WTC11 (cell line): ENCODE measurements at regions not wholly inside any gene's neighbourhood (a gene's known extent, or its start where the extent isn't known, plus 50 kb on each side); places are given as distances from the start of the nearest gene placed in this dataset.

ENCODE experiments used
- ATAC-seq: fragments of 200-7000 bp; cut with Tn5 transposase; 2 replicates; pipeline ENCODE4 v1.10.0; 2021; ENCODE audit warnings: mild to moderate bottlenecking, moderate library complexity
- CTCF ChIA-PET: fragments of 300-600 bp; sonication (Branson Sonifier 250); formaldehyde crosslinking; loops from one replicate; lab custom pipeline; 2021; ENCODE audit warnings: antibody characterized with exemption; lab: Charles Lee
- POLR2A ChIA-PET: fragments of 350-600 bp; sonication (Branson Sonifier 250); formaldehyde crosslinking; loops from one replicate; lab custom pipeline; 2021; ENCODE audit warnings: antibody characterized with exemption; lab: Charles Lee
- DNase-seq: peaks from one replicate; pipeline ENCODE4 v3.0.0; 2021; ENCODE audit warnings: low spot score
- H3K27ac Mint-ChIP-seq: 2 replicates; pipeline ENCODE4 v1.8.0; 2021; ENCODE audit warnings: mixed read lengths
- H3K27me3 Mint-ChIP-seq: 2 replicates; pipeline ENCODE4 v1.8.0; 2021; ENCODE audit warnings: low read depth, mild to moderate bottlenecking, moderate library complexity, mixed read lengths
- H3K36me3 Mint-ChIP-seq: 2 replicates; pipeline ENCODE4 v1.8.0; 2021; ENCODE audit warnings: mixed read lengths
- H3K4me1 Mint-ChIP-seq: 2 replicates; pipeline ENCODE4 v1.8.0; 2022; ENCODE audit warnings: mixed read lengths
- H3K4me3 Mint-ChIP-seq: 2 replicates; pipeline ENCODE4 v1.8.0; 2021; ENCODE audit warnings: mild to moderate bottlenecking, moderate library complexity, mixed read lengths
- H3K9me3 Mint-ChIP-seq: 2 replicates; pipeline ENCODE4 v1.8.0; 2021; ENCODE audit warnings: mixed read lengths
- ATF1 ChIP-seq: sonication (generic); formaldehyde crosslinking; IDR thresholded peaks from 2 replicates; pipeline ENCODE4 v1.8.1; 2023; ENCODE audit warnings: mild to moderate bottlenecking, moderate library complexity, missing genetic modification reagents
- CDX4 ChIP-seq: fragments of 250-450 bp; sonication (Bioruptor Pico); IDR thresholded peaks from 2 replicates; pipeline ENCODE4 v1.9.0; 2021; ENCODE audit warnings: moderate library complexity, mild to moderate bottlenecking, inconsistent platforms, borderline replicate concordance
- ELF4 ChIP-seq: sonication (generic); formaldehyde crosslinking; IDR thresholded peaks from 2 replicates; pipeline ENCODE4 v1.8.1; 2022; ENCODE audit warnings: low read depth, mild to moderate bottlenecking, moderate library complexity, missing genetic modification reagents
- ERG ChIP-seq: fragments of 250-450 bp; sonication (Bioruptor Pico); IDR thresholded peaks from 2 replicates; pipeline ENCODE4 v1.8.0; 2021; ENCODE audit warnings: mild to moderate bottlenecking
- FOXJ3 ChIP-seq: sonication (generic); formaldehyde crosslinking; IDR thresholded peaks from 2 replicates; pipeline ENCODE4 v1.9.0; 2021; ENCODE audit warnings: missing genetic modification reagents, mild to moderate bottlenecking, borderline replicate concordance
- FOXK1 ChIP-seq: sonication (generic); formaldehyde crosslinking; IDR thresholded peaks from 2 replicates; pipeline ENCODE4 v1.8.0; 2022; ENCODE audit warnings: mild to moderate bottlenecking, moderate library complexity, missing genetic modification reagents
- FOXP1 ChIP-seq: sonication (generic); formaldehyde crosslinking; IDR thresholded peaks from 2 replicates; pipeline ENCODE4 v1.8.0; 2022; ENCODE audit warnings: missing genetic modification reagents, mild to moderate bottlenecking, moderate library complexity, borderline replicate concordance
- GABPB1 ChIP-seq: sonication (generic); formaldehyde crosslinking; IDR thresholded peaks from 2 replicates; pipeline ENCODE4 v1.8.1; 2023; ENCODE audit warnings: mild to moderate bottlenecking, missing genetic modification reagents
- GRHL2 ChIP-seq: fragments of 250-450 bp; sonication (Bioruptor Pico); IDR thresholded peaks from 2 replicates; pipeline ENCODE4 v1.8.0; 2022; ENCODE audit warnings: mild to moderate bottlenecking, moderate library complexity; ENCODE audit not compliant: insufficient replicate concordance, severe bottlenecking
- JAZF1 ChIP-seq: fragments of 250-450 bp; sonication (Bioruptor Pico); IDR thresholded peaks from 2 replicates; pipeline ENCODE4 v1.9.0; 2021; ENCODE audit warnings: moderate library complexity, mild to moderate bottlenecking, inconsistent platforms
- JUN ChIP-seq: sonication (generic); formaldehyde crosslinking; IDR thresholded peaks from 2 replicates; pipeline ENCODE4 v1.8.0; 2023; ENCODE audit warnings: mild to moderate bottlenecking, missing genetic modification reagents
- KAT7 ChIP-seq: sonication (generic); formaldehyde crosslinking; IDR thresholded peaks from 2 replicates; pipeline ENCODE4 v1.8.1; 2023; ENCODE audit warnings: missing genetic modification reagents, mild to moderate bottlenecking, borderline replicate concordance
- OVOL2 ChIP-seq: fragments of 250-450 bp; sonication (Bioruptor Pico); IDR thresholded peaks from 2 replicates; pipeline ENCODE4 v1.9.0; 2021; ENCODE audit warnings: mild to moderate bottlenecking, borderline replicate concordance
- SMAD4 ChIP-seq: sonication (generic); formaldehyde crosslinking; IDR thresholded peaks from 2 replicates; pipeline ENCODE4 v1.8.0; 2022; ENCODE audit warnings: mild to moderate bottlenecking, missing genetic modification reagents
- TCF7 ChIP-seq: sonication (generic); formaldehyde crosslinking; IDR thresholded peaks from 2 replicates; pipeline ENCODE4 v1.8.0; 2022; ENCODE audit warnings: mild to moderate bottlenecking, low read depth, missing genetic modification reagents, moderate library complexity
- ZNF138 ChIP-seq: sonication (generic); formaldehyde crosslinking; conservative IDR thresholded peaks from 2 replicates; pipeline ENCODE4 v1.8.1; 2022; ENCODE audit warnings: mild to moderate bottlenecking, moderate library complexity, missing genetic modification reagents
- ZNF671 ChIP-seq: fragments of 250-450 bp; sonication (Bioruptor Pico); IDR thresholded peaks from 2 replicates; pipeline ENCODE4 v1.8.0; 2021; ENCODE audit warnings: mild to moderate bottlenecking
- TF ChIP-seq, protein P1 (sequence below): fragments of 250-450 bp; sonication (Bioruptor Pico); IDR thresholded peaks from 2 replicates; pipeline ENCODE4 v1.9.0; 2021; ENCODE audit warnings: mild to moderate bottlenecking
- TF ChIP-seq, protein P2 (sequence below): sonication (generic); formaldehyde crosslinking; IDR thresholded peaks from 2 replicates; pipeline ENCODE4 v1.8.0; 2023; ENCODE audit warnings: missing genetic modification reagents, mild to moderate bottlenecking, borderline replicate concordance

- DNase-seq, result no peak
- TF ChIP-seq ELF4 (CRISPR knock-in tag) (no peak), JAZF1 (CRISPR knock-in tag) (no peak), FOXK1 (CRISPR knock-in tag) (no peak), CDX4 (CRISPR knock-in tag) (no peak), ZNF671 (no peak), KAT7 (CRISPR knock-in tag) (no peak), JUN (CRISPR knock-in tag) (no peak), TCF7 (no peak)
- Mint-ChIP-seq H3K9me3 (peaks cover 3% of the 10 kb centered on the region; the same call in 1 of the 2 replicates), H3K27ac (peak overlapping the region; percentile 97), H3K4me3 (no peak overlapping the region), H3K4me1 (peaks cover 35% of the 10 kb centered on the region), H3K36me3 (no peaks in the 10 kb centered on the region), H3K27me3 (no peaks in the 10 kb centered on the region)
- POLR2A ChIA-PET, result interaction anchor here (0.8 kb wide), 1 partner anchor 16 kb away, joined by 3 read pairs; no protein-coding TSS in a partner anchor
- no peak for ATAC-seq
- CTCF ChIA-PET, result no interaction called here
These were observed 107.1 kb upstream of the KCNJ3 start for GRCh38 chr2:154591294-154591820.

DNA sequence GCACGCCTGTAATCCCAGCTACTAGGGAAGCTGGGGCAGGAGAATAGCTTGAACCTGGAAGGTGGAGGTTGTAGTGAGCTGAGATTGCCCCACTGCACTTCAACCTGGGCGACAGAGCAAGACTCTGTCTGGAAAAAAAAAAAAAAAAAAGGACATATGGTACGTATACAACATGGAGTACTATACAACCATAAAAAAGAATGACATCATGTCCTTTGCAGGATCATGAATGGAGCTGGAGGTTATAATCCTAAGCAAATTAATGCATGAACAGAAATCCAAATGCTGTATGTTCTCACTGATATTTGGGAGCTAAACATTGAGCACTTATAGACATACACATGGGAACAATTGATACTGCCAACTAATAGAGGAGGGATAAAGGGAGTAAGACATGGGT lies 99.3 kb upstream of the KCNJ3 start:
- Mint-ChIP-seq H3K4me1 (peaks cover 32% of the 10 kb centered on the region), H3K9me3 (peaks cover 8% of the 10 kb centered on the region), H3K4me3 (no peak overlapping the region), H3K27ac (no peak overlapping the region), H3K27me3 (no peaks in the 10 kb centered on the region), H3K36me3 (no peaks in the 10 kb centered on the region)
- ChIA-PET CTCF (no interaction called here), POLR2A (no interaction called here)
- ATAC-seq (no peak), DNase-seq (no peak)
- TF ChIP-seq JAZF1 (CRISPR knock-in tag) (no peak), SMAD4 (CRISPR knock-in tag) (no peak), OVOL2 (no peak), ATF1 (no peak), GRHL2 (CRISPR knock-in tag) (no peak), FOXJ3 (no peak), TCF7 (no peak), ZNF138 (CRISPR knock-in tag) (no peak), GABPB1 (CRISPR knock-in tag) (no peak), ZNF671 (no peak), ERG (no peak), FOXP1 (CRISPR knock-in tag) (no peak)
- TF ChIP-seq, protein P1, sequence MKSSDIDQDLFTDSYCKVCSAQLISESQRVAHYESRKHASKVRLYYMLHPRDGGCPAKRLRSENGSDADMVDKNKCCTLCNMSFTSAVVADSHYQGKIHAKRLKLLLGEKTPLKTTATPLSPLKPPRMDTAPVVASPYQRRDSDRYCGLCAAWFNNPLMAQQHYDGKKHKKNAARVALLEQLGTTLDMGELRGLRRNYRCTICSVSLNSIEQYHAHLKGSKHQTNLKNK (CRISPR knock-in tag), result no peak
- TF ChIP-seq, protein P2, sequence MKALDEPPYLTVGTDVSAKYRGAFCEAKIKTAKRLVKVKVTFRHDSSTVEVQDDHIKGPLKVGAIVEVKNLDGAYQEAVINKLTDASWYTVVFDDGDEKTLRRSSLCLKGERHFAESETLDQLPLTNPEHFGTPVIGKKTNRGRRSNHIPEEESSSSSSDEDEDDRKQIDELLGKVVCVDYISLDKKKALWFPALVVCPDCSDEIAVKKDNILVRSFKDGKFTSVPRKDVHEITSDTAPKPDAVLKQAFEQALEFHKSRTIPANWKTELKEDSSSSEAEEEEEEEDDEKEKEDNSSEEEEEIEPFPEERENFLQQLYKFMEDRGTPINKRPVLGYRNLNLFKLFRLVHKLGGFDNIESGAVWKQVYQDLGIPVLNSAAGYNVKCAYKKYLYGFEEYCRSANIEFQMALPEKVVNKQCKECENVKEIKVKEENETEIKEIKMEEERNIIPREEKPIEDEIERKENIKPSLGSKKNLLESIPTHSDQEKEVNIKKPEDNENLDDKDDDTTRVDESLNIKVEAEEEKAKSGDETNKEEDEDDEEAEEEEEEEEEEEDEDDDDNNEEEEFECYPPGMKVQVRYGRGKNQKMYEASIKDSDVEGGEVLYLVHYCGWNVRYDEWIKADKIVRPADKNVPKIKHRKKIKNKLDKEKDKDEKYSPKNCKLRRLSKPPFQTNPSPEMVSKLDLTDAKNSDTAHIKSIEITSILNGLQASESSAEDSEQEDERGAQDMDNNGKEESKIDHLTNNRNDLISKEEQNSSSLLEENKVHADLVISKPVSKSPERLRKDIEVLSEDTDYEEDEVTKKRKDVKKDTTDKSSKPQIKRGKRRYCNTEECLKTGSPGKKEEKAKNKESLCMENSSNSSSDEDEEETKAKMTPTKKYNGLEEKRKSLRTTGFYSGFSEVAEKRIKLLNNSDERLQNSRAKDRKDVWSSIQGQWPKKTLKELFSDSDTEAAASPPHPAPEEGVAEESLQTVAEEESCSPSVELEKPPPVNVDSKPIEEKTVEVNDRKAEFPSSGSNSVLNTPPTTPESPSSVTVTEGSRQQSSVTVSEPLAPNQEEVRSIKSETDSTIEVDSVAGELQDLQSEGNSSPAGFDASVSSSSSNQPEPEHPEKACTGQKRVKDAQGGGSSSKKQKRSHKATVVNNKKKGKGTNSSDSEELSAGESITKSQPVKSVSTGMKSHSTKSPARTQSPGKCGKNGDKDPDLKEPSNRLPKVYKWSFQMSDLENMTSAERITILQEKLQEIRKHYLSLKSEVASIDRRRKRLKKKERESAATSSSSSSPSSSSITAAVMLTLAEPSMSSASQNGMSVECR, result no peak
